Kidney epithelial cell (primary cell): ENCODE measurements at regions not wholly inside any gene's neighbourhood (a gene's known extent, or its start where the extent isn't known, plus 50 kb on each side); places are given as distances from the start of the nearest gene placed in this dataset.

Experiments
- DNase-seq: peaks from one replicate; pipeline ENCODE4 v3.0.0-alpha.2; 2010; ENCODE audit warnings: low read depth
- H3K27me3 ChIP-seq: 2 replicates; pipeline ENCODE4 v1.6.0; 2011; ENCODE audit warnings: low read length; ENCODE audit not compliant: control insufficient read depth, insufficient read depth
- H3K36me3 ChIP-seq: 2 replicates; pipeline ENCODE4 v1.5.1; 2011; ENCODE audit warnings: low read length; ENCODE audit not compliant: control insufficient read depth, insufficient read depth
- H3K4me3 ChIP-seq: 2 replicates; pipeline ENCODE4 v1.5.1; 2011; ENCODE audit warnings: low read depth, mild to moderate bottlenecking, control low read depth, low read length
- TF ChIP-seq, protein P1 (sequence below): IDR thresholded peaks from 2 replicates; pipeline ENCODE4 v1.5.1; 2011; ENCODE audit warnings: mild to moderate bottlenecking, moderate library complexity, low read length, control low read depth, inconsistent platforms; ENCODE audit not compliant: insufficient read depth, poor library complexity, severe bottlenecking

DNA sequence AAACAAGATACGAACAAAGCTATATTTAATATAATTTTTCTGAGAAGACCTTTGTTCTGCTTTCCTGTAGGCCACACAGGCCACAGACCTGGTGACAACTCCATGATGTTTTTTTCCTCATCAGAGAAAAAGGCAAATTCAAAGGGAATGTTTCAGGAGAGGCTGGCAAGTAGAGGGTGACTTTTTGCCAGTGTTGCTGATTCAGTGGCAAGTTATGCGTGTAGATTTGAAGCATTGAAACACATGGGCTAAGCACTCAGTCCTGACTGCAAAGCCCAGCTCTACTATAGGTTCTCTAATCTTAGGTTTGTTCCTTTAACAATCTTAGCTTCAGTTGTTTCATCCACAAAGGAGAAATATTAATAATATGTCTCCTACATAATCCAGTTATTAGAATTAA is 499.8 kb downstream of the SUCLG1 start:
- Histone ChIP-seq H3K36me3 (no peaks in the 10 kb centered on the region), H3K4me3 (no peak overlapping the region), H3K27me3 (no peaks in the 10 kb centered on the region)
- no peak for DNase-seq
- TF ChIP-seq, protein P1, sequence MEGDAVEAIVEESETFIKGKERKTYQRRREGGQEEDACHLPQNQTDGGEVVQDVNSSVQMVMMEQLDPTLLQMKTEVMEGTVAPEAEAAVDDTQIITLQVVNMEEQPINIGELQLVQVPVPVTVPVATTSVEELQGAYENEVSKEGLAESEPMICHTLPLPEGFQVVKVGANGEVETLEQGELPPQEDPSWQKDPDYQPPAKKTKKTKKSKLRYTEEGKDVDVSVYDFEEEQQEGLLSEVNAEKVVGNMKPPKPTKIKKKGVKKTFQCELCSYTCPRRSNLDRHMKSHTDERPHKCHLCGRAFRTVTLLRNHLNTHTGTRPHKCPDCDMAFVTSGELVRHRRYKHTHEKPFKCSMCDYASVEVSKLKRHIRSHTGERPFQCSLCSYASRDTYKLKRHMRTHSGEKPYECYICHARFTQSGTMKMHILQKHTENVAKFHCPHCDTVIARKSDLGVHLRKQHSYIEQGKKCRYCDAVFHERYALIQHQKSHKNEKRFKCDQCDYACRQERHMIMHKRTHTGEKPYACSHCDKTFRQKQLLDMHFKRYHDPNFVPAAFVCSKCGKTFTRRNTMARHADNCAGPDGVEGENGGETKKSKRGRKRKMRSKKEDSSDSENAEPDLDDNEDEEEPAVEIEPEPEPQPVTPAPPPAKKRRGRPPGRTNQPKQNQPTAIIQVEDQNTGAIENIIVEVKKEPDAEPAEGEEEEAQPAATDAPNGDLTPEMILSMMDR = no peak

DNA sequence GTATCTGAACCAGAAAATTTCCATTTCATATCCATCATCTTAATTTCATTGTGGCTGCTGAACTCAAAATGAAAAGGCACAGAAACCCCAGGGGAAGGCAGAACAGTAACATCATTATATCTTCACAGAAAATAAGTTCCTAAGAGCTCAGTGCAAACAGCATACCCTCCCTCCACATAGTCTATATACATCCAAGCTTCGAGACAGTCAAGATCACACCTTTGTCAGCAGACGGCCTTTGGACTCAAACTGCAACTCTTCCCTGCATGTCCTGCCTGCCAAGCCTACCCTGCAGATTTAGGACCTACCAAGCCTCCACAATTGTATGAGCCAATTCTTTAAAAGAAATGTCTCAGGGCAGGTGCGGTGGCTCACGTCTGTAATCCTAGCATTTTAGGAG is 502.1 kb downstream of the SUCLG1 start:
- no peak for DNase-seq
- Histone ChIP-seq H3K36me3 (no peaks in the 10 kb centered on the region), H3K27me3 (no peaks in the 10 kb centered on the region), H3K4me3 (no peak overlapping the region)
- TF ChIP-seq, protein P1 = no peak

DNA sequence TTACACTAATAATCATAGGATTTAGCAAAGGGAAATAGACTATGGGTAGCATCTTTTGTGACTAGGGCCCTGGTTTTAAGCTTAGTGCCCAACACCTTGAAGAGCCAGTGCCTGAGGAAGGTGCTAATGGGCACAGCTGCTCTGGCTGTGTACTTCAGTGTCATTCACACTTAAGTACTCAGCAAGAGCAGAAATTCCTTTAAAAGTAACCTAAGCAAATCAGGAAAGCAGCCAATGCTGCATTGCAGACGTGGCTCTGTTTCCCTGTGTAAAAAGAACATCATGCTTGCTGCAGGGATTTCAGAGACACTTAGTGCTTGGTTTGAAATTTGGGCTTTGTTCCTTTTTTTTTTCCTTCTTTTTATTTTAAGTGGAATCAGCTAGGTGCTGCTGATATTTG is 505.4 kb downstream of the SUCLG1 start:
- TF ChIP-seq, protein P1 = no peak
- H3K27me3 ChIP-seq = no peaks in the 10 kb centered on the region
- H3K36me3 ChIP-seq = no peaks in the 10 kb centered on the region
- DNase-seq = no peak
- no peak overlapping the region for H3K4me3 ChIP-seq

DNA sequence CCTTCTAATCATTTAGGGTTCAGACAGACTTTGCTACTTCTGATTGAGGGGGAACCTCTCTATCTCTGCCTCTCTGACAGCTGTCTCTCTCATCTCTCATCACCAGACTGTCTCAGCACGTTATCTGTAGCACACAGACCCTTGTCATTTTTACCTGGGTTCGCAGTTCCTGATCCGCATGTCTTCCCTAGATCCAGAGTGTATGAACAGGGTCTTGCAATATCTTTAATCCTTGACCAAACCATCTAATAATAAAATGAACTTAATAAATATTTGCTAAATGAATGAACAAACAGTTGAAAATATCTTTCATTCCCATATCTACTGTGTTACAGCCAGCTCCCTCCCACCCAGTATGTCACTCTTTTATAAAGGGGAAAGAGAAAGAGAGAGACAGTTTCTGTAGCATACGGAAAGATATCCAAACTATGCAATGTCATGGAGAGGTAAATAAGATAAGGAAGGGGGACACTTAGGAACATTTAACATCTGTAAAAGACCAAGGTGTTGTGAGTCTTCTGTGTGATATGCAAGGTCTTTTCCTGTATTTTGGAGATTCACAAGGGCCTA is 507.6 kb downstream of the SUCLG1 start:
- no peak for DNase-seq
- TF ChIP-seq, protein P1 = no peak
- no peaks in the 10 kb centered on the region for H3K36me3 ChIP-seq
- no peak overlapping the region for H3K4me3 ChIP-seq
- no peaks in the 10 kb centered on the region for H3K27me3 ChIP-seq

DNA sequence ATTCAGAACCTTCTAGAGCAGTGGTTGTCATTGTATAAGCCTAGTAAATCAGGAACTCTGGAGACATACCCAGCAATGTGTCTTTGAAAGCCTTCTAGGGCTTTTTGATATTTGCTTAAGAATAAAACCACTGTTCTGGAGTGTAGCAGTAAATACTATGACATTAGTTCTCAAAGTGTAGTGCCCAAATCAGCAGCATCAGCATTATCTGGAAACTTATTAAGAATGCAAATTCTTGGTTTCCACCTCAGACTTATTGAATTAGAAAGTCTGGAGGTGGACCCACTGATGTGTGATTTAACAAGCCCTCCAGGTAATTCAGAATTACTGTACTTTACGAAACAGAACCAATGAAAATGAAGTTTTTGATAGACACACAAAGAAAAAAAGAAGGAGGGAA is 509.7 kb downstream of the SUCLG1 start:
- TF ChIP-seq, protein P1 = no peak
- Histone ChIP-seq H3K4me3 (no peak overlapping the region), H3K27me3 (no peaks in the 10 kb centered on the region), H3K36me3 (no peaks in the 10 kb centered on the region)
- no peak for DNase-seq

DNA sequence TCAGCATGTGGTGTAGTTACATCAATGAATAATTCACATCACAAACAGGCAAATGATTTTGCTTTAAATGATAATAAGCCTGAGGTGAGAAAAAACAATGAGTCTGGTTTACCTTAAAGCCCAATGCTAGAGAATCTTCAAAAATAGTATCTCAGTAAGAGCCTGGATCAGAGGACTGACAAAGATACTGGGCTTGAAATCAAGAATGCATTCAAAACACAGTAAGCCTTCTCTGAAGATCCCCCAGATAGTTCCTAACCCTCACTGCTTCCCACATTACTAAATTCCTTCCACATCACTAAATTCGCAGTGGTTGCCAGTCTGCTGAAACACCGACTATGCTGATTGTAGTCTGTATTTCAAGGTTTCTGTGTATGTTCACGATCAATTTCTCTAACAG is 514.9 kb downstream of the SUCLG1 start:
- Histone ChIP-seq H3K27me3 (no peaks in the 10 kb centered on the region), H3K4me3 (no peak overlapping the region), H3K36me3 (no peaks in the 10 kb centered on the region)
- TF ChIP-seq, protein P1 = no peak
- DNase-seq = no peak
